Panc1 (cell line): ENCODE measurements at regions not wholly inside any gene's neighbourhood (a gene's known extent, or its start where the extent isn't known, plus 50 kb on each side); places are given as distances from the start of the nearest gene placed in this dataset.

Experiments
- POLR2AphosphoS5 ChIP-seq: IDR thresholded peaks from 2 replicates; pipeline ENCODE4 v1.6.1; 2012; ENCODE audit warnings: mild to moderate bottlenecking, low read depth, low read length, moderate library complexity
- TCF7L2 ChIP-seq: IDR thresholded peaks from 2 replicates; pipeline ENCODE4 v1.6.1; 2011; ENCODE audit warnings: mild to moderate bottlenecking, low read depth, low read length, inconsistent platforms
- TF ChIP-seq, protein P1 (sequence below): fragments of 450-650 bp; IDR thresholded peaks from 2 replicates; pipeline ENCODE4 v1.5.1; 2017; ENCODE audit warnings: mild to moderate bottlenecking
- TF ChIP-seq, protein P2 (sequence below), 2 experiments: IDR thresholded peaks; 2 replicates each; pipeline ENCODE4 v1.6.1; 2011 to 2012; ENCODE audit warnings: low read depth in 2 of 2, control low read depth in 1 of 2, low read length in 1 of 2, mild to moderate bottlenecking in 1 of 2, moderate library complexity in 1 of 2; ENCODE audit not compliant: insufficient read depth in 1 of 2

DNA sequence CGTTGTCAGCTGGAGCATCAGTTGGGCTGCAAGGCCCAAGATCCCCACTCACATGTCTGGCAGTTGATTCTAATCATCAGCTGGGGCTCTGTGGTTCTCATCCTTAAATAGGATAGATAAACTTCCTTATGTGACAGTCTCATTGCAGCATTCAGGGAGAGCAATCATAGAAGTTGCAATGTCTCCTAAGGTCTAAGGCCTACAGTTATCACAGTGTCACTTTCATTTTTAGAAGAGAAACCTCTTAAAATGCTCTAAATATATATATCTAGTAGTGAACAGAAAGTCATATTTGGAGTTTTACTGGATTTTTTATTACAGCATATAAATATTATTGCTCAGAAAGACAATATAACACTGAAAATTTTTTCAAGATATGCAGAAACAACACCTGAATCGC is 226.0 kb upstream of the PPP1R2C start:
- TF ChIP-seq, protein P1, sequence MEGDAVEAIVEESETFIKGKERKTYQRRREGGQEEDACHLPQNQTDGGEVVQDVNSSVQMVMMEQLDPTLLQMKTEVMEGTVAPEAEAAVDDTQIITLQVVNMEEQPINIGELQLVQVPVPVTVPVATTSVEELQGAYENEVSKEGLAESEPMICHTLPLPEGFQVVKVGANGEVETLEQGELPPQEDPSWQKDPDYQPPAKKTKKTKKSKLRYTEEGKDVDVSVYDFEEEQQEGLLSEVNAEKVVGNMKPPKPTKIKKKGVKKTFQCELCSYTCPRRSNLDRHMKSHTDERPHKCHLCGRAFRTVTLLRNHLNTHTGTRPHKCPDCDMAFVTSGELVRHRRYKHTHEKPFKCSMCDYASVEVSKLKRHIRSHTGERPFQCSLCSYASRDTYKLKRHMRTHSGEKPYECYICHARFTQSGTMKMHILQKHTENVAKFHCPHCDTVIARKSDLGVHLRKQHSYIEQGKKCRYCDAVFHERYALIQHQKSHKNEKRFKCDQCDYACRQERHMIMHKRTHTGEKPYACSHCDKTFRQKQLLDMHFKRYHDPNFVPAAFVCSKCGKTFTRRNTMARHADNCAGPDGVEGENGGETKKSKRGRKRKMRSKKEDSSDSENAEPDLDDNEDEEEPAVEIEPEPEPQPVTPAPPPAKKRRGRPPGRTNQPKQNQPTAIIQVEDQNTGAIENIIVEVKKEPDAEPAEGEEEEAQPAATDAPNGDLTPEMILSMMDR = no peak
- TF ChIP-seq POLR2AphosphoS5 = no peak
- no peak for TF ChIP-seq TCF7L2
- TF ChIP-seq, protein P2, sequence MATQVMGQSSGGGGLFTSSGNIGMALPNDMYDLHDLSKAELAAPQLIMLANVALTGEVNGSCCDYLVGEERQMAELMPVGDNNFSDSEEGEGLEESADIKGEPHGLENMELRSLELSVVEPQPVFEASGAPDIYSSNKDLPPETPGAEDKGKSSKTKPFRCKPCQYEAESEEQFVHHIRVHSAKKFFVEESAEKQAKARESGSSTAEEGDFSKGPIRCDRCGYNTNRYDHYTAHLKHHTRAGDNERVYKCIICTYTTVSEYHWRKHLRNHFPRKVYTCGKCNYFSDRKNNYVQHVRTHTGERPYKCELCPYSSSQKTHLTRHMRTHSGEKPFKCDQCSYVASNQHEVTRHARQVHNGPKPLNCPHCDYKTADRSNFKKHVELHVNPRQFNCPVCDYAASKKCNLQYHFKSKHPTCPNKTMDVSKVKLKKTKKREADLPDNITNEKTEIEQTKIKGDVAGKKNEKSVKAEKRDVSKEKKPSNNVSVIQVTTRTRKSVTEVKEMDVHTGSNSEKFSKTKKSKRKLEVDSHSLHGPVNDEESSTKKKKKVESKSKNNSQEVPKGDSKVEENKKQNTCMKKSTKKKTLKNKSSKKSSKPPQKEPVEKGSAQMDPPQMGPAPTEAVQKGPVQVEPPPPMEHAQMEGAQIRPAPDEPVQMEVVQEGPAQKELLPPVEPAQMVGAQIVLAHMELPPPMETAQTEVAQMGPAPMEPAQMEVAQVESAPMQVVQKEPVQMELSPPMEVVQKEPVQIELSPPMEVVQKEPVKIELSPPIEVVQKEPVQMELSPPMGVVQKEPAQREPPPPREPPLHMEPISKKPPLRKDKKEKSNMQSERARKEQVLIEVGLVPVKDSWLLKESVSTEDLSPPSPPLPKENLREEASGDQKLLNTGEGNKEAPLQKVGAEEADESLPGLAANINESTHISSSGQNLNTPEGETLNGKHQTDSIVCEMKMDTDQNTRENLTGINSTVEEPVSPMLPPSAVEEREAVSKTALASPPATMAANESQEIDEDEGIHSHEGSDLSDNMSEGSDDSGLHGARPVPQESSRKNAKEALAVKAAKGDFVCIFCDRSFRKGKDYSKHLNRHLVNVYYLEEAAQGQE (IDR thresholded peaks at IDR 0.05; ENCODE audit: insufficient read depth in 1 of 2, low read depth in 2 of 2, low read length in 1 of 2) = no peak
